RPMI8226 (cell line): ENCODE measurements at regions not wholly inside any gene's neighbourhood (a gene's known extent, or its start where the extent isn't known, plus 50 kb on each side); places are given as distances from the start of the nearest gene placed in this dataset.

ENCODE experiments used
- DNase-seq: peaks from one replicate; pipeline ENCODE4 v3.0.0-alpha.2; 2015

DNA sequence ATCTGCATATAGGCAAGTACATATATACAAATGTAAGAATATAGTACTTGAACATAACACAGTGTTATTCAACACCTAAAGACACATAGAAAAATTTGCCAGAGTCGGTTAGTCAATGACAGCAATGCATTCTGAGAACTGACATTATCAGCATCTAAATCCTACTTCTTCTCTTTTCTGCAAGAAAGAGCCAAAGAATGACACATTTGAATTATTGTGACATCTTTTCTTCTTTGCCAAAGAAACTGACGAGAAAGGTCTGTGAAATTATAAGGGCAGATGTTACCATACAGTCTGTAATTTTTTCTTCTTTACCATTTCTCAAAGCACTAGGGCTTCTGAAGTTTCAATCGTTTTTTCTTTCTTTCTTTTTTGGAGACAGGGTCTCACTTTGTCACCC lies 350.9 kb upstream of the NBEA start:
- no peak for DNase-seq

DNA sequence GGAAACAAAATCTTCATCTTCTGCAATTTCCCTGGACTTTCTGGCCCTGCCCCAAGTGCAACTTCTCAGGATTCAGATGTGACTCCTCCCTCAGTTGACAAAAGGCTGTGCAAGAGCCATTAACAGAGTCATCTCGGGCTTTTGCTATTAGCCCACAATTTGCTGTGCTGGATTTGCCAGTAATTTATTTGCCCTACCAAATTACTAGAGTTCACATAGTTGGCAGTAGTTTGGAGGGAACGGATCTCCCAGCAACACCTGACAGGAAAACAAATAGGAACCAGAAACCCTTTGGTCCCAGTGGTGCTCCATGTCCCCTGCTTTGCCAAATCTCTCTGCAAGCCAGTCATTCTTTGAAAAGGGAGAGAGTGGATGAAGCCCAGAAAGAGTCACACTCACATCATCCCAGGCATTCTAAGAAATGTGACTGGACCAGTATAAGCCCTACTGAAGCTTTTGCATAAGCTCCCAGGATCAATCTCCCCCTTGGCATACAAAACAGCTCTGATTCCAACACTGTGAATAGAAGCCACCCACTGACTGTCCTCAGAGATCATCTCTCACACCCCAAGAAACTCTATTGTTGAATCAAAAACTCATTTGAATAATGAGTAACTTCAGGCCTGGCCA lies 350.1 kb upstream of the NBEA start:
- no peak for DNase-seq

DNA sequence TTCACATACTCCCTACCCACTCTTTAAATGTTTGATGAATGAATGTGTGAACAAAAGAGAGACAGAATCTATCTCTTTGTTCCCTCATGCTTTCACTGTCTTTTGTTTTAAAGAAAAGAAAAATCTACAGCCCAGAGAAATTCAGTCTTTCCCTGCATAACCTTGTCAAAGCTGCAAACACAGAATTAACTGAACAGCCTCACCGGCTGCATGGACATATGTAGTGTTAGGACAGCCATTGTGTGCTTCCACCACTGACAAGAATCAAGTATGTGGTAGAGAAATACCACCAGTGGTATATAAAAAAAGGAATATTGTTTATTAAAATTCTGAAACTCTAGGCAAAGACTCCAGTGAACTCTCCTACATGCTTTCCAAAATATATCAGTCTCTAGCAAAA lies 348.4 kb upstream of the NBEA start:
- no peak for DNase-seq

DNA sequence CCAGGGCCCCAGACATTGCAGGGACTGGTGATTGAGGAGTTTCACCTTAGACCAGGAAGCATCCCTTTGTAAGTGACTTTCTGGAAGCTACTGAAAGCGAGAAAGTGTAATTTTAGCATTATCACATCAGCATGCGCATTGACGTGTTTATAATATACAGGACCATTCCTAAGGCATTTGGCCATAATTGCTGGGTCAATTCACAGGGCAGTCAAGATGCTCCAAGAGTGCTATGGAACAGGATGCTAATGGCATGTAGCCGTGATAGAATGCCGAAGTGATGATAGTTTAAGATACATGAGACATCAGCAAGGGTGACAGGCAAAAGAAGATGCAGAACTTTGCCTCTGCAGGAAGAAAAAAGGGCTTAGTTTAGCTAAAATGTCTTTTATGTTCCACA lies 347.6 kb upstream of the NBEA start:
- DNase-seq = no peak

DNA sequence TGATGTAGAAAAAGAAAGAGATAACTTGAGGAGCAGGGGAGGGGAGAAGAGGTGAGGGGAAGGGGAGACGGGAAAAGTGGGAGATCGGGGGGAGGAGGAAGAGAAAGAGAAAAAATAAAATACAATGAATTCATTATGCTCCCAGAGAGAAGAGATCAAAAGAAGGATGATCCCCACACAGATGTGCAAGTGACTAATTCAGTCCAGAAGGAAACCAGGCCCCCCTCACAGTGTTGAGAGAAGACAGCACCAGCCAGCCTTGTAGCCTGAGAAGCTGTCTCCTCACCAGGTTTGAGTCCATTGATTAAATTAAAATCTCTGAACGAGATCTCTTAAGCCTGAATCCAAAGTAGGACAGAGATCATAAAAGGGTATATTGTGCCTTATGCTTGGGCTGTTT lies 333.7 kb upstream of the NBEA start:
- no peak for DNase-seq

DNA sequence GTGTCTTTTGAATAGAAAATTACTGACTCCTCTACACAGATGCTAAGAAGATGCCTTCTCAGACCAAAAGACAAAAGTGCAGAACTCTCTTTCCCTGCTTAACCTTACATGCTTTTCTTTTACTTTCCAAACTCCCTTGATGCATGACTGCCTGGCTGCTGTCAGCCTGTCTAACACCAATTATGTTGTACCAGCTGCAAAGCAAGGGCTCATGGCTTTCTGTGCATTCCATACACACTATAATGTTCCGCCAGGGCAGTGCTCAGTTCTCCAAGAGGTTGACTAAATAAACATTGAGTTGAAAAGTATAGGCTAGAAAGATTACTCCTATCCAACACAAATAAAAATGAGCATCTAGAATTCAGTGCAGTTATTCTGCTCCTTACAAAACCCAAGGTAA lies 330.4 kb upstream of the NBEA start:
- no peak for DNase-seq

DNA sequence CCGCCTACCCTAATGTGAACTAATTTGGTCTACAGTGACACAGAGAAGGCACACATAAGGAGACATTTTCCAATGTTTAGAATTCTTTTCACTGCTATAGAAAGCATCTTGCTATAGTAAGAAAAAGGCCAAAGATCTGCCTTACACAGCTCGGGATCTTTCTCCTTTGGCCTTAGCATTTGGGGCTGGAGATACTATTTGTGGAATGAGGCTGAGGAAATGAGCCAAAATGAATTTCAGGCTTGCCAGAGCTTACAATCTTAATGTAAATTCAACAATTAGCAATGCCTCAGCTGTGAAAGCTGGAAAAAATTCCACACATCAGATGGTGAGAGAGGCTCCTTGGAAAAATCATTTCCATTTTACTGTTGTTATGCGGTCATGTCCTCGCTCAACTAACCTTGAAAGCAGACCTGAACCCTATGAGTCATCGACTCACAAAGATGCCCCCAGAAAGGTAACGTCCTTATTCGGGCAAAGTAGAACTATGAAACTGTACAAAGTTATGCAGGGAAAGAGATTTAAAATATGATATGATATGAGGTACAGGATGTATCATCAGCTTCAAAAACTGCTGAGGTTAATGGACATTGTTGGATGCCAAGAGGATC lies 324.5 kb upstream of the NBEA start:
- DNase-seq = no peak

DNA sequence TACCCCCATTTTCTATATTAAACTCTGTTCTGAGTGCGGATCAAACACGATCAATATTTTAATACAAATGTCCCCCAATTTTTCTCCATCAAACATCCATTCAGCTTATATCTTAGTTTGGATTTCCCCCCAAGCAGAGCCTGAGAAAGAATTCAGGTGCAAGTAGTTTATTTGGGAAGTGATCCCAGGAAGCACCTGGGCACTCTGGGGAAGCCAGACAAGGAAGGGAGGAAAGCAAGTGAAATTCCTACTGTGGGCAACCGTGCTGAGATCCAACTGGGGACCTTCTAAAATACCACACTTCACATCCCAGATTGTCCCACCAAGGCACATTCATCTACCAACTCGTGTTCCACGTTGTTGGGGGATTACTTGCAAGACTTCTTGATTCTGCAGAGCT lies 323.4 kb upstream of the NBEA start:
- no peak for DNase-seq

DNA sequence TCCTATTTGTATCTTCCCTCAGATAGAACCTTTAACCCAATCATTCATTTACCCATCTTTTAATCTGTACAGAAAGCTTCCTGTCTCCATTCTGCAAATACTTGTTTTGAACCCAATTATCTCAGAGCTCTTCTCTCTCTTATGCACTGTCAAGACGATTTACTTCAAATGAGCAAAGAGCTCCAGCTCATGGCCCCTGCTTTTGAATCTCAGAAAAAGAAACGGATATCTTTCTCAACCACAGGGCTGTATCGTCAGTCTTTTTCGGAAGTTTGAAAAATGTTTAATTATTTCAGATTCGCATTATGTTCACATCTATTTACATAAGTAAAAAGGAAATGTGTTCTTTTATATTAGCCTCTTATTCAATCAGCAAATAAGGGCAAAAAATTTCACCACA lies 322.7 kb upstream of the NBEA start:
- DNase-seq = no peak

DNA sequence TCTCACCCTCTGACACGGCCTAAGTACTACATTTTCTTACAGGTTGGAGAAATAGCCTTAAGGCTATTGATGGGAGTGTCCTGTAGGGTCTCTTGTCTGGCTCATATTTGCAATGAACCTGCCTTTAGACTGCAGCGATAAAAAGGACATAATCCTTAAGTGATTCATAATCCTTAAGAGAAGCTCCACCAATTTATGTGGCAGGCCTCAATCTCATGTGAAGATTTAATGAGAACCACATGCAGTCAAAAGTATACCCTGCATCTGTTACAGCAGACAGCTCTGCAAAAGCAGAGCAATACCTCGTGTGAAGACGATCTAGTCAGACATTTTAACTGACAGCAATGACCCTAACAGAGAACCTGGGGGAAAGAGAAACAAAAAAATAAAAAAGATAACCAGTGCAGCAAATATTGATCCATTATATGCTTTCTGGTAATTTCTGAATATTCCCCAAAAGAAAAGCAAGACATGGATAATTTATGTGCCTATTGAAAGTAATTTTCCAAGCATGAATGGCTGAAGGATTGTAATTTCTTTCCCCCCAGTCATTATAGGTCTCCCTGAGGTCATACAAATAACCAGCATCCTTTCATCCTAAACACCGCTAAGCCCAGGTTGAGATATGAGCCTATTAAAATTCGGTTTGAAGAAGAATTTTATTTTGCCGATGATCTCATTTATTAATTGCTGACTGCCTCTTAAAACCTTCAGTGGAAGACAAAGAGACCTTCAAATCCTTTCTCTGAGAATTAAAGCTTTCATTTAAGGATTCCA lies 321.8 kb upstream of the NBEA start:
- DNase-seq = no peak

DNA sequence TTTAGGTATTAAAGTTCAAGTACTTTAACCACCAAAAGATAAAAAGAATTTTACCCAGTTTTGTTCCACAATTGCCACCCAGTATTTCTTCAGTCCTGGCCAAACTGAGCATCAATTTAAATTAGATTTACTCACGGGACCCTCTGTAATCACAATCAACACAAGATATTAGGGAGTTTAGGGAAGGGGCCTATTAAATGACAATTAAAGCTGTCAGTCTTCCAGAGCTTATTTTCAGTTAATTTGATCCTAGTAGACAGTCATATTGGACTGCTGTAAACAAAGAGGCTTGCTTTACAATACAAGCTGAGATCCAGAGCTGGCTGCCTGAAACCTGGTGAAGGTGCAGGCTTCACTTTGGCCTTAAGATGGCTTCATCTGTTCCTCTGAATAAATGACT lies 321.2 kb upstream of the NBEA start:
- DNase-seq = no peak

DNA sequence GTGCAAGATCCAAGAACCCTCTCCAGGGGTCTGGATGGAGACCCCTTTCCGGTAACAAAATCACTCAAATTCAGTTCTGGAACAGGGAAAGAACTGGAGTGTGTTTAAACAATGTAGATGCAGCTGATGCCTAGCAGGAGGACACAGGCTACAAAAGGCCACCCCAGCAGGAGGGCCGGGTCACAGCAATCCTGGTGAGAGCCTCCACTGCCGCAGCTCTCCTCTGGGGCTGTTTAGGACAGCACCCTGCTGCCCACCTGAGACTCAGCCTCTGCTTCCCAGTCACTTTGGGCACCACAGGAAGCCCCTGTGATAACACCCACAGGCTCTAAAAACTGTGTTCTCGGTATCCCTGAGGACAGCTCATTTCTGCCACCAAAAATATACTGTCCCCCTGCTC lies 318.7 kb upstream of the NBEA start:
- no peak for DNase-seq

DNA sequence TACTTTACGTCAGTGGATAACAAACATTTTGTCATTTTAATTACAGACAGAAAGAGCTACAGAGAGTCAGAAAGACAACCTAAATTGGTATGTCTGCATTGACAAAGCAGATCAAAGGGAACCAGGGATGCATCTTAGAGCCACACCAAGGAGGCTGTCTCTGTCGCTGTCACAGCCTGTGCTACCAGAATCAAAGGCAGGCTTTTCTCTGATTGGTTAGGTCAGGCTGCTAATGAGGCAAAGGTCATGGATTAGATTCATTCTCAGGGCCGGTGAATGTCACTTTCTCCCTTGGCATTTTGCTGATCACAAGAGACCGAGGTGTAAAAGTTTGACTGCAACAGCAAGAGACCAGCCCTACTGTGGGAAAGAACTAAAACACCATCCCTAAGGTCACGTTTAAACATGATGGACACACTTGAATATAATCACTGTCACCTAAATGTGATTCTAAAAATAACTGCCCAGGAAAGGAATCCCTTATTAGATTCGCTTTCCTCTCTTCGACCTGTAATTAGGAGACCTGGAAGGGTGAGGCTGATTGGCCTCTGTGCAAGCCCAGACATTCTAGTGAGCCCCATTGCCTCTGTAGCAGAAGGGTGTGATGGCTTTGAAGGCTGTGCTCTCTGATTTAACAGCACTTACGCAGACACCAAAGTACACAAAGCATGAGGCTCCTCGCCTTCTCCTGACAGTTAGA lies 314.4 kb upstream of the NBEA start:
- no peak for DNase-seq

DNA sequence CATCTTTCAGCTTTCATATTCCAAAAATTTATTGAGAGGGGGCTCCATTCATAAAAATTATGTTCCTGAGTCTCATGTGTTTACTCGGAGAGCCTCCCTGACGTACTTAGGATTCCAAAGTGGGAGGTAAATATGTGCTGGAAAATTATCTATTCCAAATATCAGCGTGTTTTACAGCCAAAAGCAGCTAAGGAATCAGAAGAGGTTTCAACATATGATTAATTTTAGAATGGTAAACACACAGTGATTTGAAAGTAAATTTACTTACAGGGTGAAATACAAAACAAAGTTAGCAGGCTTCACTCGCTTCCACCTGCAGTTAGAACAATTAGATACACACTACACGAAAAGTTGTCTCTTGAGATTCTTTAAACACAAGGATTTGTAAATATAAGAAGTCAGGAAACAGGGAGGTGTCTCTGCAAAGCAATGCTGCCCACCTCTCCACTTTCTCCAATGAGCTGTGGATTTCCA lies 313.8 kb upstream of the NBEA start:
- no peak for DNase-seq

DNA sequence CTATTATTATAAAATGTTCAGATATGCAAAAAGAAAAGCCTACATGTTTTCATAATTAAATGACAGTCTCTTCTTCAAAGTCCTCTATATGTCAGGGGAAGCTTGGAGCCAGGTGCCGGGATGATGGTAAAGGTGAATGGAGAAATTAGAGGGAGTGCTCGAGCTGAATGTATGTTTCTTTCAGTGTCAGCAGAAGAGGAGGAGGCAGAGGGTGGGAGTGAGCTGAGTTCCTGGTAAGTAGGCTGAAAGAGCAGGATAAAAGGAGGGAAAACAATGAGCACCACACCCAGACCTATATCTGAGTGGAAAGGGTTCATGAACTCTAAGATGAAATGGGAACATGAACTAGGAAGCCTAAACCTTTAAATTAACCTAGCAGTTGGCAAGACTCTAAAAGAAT lies 307.6 kb upstream of the NBEA start:
- DNase-seq = no peak

DNA sequence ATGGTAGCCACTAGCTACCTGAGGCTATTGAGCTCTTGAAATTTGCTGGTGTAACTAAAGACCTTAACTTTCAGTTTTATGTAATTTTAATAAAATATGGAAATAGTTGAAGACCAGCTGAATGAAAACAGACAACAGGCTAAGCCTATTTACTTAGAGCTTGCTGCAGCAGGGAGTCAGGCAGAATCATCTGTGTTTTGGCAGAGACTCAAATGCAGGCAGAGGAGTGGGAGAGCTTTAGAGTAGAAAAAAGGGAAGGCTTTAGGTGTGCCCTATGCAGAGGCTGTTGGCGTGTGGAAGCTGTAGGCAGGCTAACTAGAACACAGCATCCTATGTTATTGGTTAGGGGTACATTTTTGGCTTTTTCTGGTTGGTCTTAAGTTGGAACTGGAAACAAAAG lies 304.9 kb upstream of the NBEA start:
- DNase-seq = no peak

DNA sequence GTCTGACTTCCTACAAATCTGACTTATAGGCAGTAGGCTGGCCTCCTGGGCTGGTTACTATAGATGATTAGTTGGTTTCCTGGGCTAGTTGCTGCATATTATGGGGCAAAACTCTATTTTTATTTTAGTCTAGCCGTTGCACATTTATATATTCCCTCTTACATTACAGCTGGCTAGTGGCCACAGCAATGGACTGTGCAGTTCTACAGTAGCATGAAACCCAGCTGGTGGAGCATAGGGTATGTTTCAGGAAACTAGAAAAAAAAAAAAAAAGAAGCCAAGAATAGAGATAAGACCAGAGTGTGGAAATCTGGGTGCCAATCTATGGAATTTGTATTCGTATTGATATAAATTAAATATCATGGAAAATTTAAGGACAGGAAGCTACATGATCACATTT lies 304.4 kb upstream of the NBEA start:
- no peak for DNase-seq

DNA sequence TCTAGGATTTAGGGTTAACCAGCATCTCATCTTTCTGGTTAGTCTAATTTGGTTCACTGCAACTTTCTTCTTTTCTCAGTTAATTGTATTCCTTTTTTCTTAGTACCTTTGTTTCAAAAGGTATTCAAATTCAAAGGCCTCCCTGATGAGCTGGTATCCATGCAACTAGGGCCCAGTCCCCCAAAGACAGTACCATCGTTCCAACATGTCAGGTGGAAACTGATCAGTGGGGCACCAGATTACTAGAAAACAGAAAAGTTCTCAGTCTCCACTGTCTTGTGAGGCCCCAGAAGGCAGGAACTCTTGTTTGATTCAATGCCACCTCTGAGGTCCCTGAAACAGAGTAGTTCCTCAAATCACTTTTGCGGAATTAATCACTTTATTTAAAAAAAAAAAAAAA lies 303.2 kb upstream of the NBEA start:
- DNase-seq = no peak

DNA sequence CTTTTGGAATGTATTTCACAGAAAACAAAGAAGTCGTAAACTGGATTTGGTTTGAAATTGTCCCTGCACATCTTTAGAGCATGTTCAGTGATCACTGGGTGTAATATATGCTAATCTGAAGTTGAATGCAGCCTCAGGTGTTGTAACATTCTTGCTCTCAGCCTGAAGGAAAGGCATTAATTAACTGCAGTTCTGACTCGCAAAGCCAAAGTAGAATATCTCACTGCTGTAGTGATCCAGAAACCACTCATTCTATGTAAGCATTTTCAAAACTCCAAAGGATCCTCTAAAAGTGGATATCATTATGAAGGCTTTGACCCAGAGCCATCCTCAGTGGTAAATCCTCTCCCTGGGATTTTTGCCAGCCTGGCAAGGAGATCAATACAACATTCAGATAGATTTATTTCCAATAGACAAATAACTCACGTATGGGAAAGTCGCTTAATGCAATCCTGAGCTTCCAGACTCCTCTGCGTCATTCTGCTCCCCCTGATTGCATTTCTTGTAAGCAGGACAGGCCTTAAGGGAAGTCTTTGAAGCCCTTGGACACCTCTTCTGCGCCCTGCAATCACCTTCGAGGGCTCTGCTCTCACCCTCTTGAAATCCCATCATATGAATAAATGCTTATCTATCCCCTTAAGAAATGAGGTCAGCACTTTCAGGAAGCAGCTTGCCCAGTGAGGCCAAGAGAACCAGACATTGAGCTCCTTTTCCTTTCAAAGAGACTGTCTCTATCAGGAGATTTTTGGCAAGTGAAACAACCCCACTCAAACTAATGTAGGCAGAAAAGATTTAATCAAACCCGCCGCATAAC lies 301.7 kb upstream of the NBEA start:
- no peak for DNase-seq

DNA sequence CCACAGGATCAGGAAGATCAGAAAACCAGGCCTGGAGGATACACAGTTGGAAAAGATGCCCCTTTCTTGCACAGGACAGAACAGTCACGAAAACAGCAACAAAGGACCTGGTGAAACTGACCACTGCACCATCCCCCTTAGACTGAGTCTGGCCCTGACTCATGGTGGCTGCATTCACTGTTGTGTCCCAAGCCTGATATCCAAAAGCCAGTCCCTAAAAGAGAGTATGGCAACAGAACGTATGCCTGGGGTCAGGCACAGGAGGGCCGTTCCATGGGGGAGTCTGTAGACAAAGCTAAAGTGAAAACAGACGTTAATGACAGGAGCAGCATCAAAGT lies 301.1 kb upstream of the NBEA start:
- no peak for DNase-seq

DNA sequence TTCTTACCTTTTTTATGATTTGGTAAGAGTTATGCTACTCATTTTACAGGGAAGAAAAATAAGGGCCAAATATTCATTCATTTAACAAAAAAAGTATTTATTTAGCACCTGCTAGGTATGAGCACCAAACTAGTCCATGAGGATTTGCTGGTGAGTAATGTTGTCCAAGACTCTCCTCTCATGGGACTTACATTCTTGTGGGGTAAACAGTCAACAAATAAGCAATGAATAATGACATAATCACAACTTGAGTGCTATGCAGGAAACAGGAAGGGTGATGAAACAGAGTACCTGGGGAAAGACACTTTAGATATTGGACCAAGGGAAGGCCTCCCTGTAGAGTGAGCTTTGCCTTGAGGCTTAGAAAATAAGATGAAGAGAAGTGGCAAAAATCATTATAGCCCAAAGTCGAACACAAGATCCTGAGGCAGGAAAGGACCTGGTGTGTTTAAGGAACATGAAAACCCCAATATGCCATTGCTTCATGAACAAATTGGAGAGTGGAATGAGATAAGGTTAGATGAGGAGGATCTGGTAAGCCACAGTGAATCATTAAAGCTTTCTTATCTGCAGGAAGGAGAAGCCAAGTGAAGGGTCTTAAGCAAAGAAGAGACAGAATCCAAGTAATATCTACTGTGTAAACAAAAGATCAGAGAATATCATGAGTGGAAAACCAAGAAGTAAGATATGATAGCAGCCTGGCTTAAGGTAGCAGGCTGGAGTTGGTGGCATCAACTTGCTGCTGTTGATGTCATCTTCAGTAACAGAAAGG lies 294.5 kb upstream of the NBEA start:
- DNase-seq = no peak

DNA sequence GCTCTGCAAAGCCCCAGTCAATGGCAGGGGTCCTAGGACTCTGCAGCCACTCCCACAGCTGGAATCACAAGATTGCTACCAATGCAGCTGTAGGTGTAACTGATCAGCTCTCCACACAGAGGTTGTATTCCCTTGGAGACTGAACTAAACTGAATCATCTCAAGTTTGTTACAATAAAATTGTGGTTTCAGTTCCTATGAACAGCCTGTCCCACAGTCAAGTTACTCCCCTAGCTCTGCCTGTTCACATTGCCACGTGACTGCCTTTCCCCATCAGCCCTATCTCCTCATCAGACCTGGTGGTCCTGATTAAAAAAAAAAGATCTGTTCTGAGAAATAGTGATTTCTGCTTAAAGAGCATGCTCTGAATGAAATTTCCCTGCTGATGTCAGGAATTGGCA lies 287.9 kb upstream of the NBEA start:
- DNase-seq = no peak
